Panc1 (cell line): ENCODE measurements at regions not wholly inside any gene's neighbourhood (a gene's known extent, or its start where the extent isn't known, plus 50 kb on each side); places are given as distances from the start of the nearest gene placed in this dataset.

Source experiments
- CTCF ChIP-seq: fragments of 450-650 bp; IDR thresholded peaks from 2 replicates; pipeline ENCODE4 v1.5.1; 2017; ENCODE audit warnings: mild to moderate bottlenecking
- POLR2AphosphoS5 ChIP-seq: IDR thresholded peaks from 2 replicates; pipeline ENCODE4 v1.6.1; 2012; ENCODE audit warnings: mild to moderate bottlenecking, low read depth, low read length, moderate library complexity
- SIN3A ChIP-seq: IDR thresholded peaks from 2 replicates; pipeline ENCODE4 v1.6.1; 2012; ENCODE audit warnings: low read depth, mild to moderate bottlenecking, low read length, moderate library complexity, borderline replicate concordance; ENCODE audit not compliant: insufficient read depth
- TCF7L2 ChIP-seq: IDR thresholded peaks from 2 replicates; pipeline ENCODE4 v1.6.1; 2011; ENCODE audit warnings: mild to moderate bottlenecking, low read depth, low read length, inconsistent platforms
- TF ChIP-seq, protein P1 (sequence below), 2 experiments: IDR thresholded peaks; 2 replicates each; pipeline ENCODE4 v1.6.1; 2011 to 2012; ENCODE audit warnings: low read depth in 2 of 2, control low read depth in 1 of 2, low read length in 1 of 2, mild to moderate bottlenecking in 1 of 2, moderate library complexity in 1 of 2; ENCODE audit not compliant: insufficient read depth in 1 of 2

DNA sequence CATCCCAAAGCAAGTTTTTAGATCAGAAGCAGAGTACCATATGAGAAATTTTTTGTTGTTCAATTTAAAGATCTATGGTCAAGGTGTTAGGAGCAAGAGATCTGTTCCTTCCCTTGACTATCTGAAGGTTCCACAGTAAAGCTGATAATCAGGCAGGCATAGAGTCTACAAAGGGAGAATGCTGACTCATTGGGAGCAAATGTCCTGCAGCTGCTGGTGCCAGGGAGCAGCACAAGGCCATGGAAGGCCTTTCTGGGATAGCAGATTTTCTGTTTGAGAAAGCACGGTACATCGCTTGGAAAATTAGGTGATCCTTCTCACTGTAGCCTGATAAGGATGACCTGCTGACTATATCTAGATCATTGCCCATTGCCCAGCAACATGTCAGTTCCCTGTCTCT, 210.1 kb upstream of the C1orf87 start:
- TF ChIP-seq CTCF (no peak), POLR2AphosphoS5 (no peak), SIN3A (no peak), TCF7L2 (no peak)
- TF ChIP-seq, protein P1, sequence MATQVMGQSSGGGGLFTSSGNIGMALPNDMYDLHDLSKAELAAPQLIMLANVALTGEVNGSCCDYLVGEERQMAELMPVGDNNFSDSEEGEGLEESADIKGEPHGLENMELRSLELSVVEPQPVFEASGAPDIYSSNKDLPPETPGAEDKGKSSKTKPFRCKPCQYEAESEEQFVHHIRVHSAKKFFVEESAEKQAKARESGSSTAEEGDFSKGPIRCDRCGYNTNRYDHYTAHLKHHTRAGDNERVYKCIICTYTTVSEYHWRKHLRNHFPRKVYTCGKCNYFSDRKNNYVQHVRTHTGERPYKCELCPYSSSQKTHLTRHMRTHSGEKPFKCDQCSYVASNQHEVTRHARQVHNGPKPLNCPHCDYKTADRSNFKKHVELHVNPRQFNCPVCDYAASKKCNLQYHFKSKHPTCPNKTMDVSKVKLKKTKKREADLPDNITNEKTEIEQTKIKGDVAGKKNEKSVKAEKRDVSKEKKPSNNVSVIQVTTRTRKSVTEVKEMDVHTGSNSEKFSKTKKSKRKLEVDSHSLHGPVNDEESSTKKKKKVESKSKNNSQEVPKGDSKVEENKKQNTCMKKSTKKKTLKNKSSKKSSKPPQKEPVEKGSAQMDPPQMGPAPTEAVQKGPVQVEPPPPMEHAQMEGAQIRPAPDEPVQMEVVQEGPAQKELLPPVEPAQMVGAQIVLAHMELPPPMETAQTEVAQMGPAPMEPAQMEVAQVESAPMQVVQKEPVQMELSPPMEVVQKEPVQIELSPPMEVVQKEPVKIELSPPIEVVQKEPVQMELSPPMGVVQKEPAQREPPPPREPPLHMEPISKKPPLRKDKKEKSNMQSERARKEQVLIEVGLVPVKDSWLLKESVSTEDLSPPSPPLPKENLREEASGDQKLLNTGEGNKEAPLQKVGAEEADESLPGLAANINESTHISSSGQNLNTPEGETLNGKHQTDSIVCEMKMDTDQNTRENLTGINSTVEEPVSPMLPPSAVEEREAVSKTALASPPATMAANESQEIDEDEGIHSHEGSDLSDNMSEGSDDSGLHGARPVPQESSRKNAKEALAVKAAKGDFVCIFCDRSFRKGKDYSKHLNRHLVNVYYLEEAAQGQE (IDR thresholded peaks at IDR 0.05; ENCODE audit: insufficient read depth in 1 of 2, low read depth in 2 of 2, low read length in 1 of 2) = no peak
